K562 (cell line): ENCODE measurements at regions not wholly inside any gene's neighbourhood (a gene's known extent, or its start where the extent isn't known, plus 50 kb on each side); places are given as distances from the start of the nearest gene placed in this dataset.

ENCODE experiments used
- ATAC-seq: fragments of 200-7000 bp; cut with Tn5 transposase; 3 replicates; pipeline ENCODE4 v1.9.1; 2020; ENCODE audit warnings: moderate library complexity
- BruUV-seq: library from RNA; stranded (reverse); fragments of 400-500 nt; replicated peaks from 2 replicates; lab custom pipeline; 2021; lab: Mats Ljungman, UMichigan
- CTCF ChIA-PET: fragments of 300-600 bp; formaldehyde crosslinking; extraction: SDS; loops from one replicate; lab custom pipeline; 2021; ENCODE audit warnings: low intra/inter-chr PET ratio; lab: Yijun Ruan, JAX
- POLR2A ChIA-PET: fragments of 300-600, 350-650 bp; sonication (Branson Sonifier 250); formaldehyde crosslinking; extraction: SDS; loops from one replicate; lab custom pipeline; 2021; ENCODE audit warnings: antibody characterized with exemption, inconsistent platforms; lab: Yijun Ruan, JAX
- DNase-seq, 4 experiments: peaks; one replicate each; pipeline versions ENCODE4 v3.0.0 to v3.0.0-alpha.2; 2011 to 2018; ENCODE audit warnings: low spot score in 3 of 4, mixed read lengths in 3 of 4; ENCODE audit errors: extremely low read depth in 1 of 4
- FAIRE-seq: peaks from 2 replicates; lab custom pipeline; 2011; peaks lifted over from hg19 to GRCh38; lab: Jason Lieb, UNC
- H2AFZ ChIP-seq: 2 replicates; pipeline ENCODE4 v1.6.0; 2011; ENCODE audit warnings: low read depth, low read length, control low read depth, inconsistent platforms
- H3K27ac ChIP-seq: fragments of 200-600 bp; 3 replicates; pipeline ENCODE4 v1.8.0; 2011; ENCODE audit warnings: low read depth, mild to moderate bottlenecking, control low read depth, inconsistent platforms, low read length, moderate library complexity, mixed read lengths; ENCODE audit errors: extremely low read depth
- H3K27me3 ChIP-seq, 2 experiments: fragments of 300-600 bp in 1 of 2; 2 replicates in 1 of 2; 3 replicates in 1 of 2; pipeline versions ENCODE4 v1.6.0 to v1.8.0; 2011; ENCODE audit warnings: inconsistent platforms in 2 of 2, low read length in 2 of 2, mild to moderate bottlenecking in 1 of 2, mixed read lengths in 1 of 2, moderate library complexity in 1 of 2; ENCODE audit not compliant: control insufficient read depth in 2 of 2, insufficient read depth in 2 of 2
- H3K36me3 ChIP-seq: fragments of 300-600 bp; 3 replicates; pipeline ENCODE4 v1.8.0; 2011; ENCODE audit warnings: mild to moderate bottlenecking, low read length, inconsistent platforms; ENCODE audit not compliant: control insufficient read depth, insufficient read depth
- H3K4me1 ChIP-seq, 2 experiments: fragments of 200-600 bp in 1 of 2; replicated peaks in 1 of 2; 2 replicates in 1 of 2; 3 replicates in 1 of 2; pipeline versions ENCODE4 v1.5.1 to v1.8.0; 2011; ENCODE audit warnings: inconsistent platforms in 2 of 2, low read length in 2 of 2, mild to moderate bottlenecking in 1 of 2, mixed read lengths in 1 of 2, moderate library complexity in 1 of 2; ENCODE audit not compliant: control insufficient read depth in 2 of 2, insufficient read depth in 2 of 2
- H3K4me2 ChIP-seq: 2 replicates; pipeline ENCODE4 v1.6.1; 2011; ENCODE audit warnings: low read length, control low read depth, inconsistent platforms, mixed read lengths; ENCODE audit not compliant: insufficient read depth
- H3K4me3 ChIP-seq: fragments of 200-600 bp; sonication (generic), shearing (Covaris generic); 2 replicates; pipeline ENCODE4 v1.5.1; 2016; ENCODE audit warnings: control low read depth, inconsistent platforms
- H3K79me2 ChIP-seq: fragments of 200-600 bp; 3 replicates; pipeline ENCODE4 v1.8.0; 2011; ENCODE audit warnings: low read length, inconsistent platforms; ENCODE audit not compliant: control insufficient read depth, insufficient read depth
- H3K9ac ChIP-seq, 2 experiments: 2 replicates each; pipeline versions ENCODE4 v1.6.0 to v1.6.1; 2011; ENCODE audit warnings: low read depth in 2 of 2, low read length in 2 of 2, control low read depth in 1 of 2, inconsistent platforms in 1 of 2, mild to moderate bottlenecking in 1 of 2, mixed read lengths in 1 of 2; ENCODE audit not compliant: insufficient read depth in 1 of 2
- H3K9me1 ChIP-seq: one replicate; pipeline ENCODE4 v1.6.0; 2011; ENCODE audit warnings: inconsistent platforms, mild to moderate bottlenecking, low read length, moderate library complexity; ENCODE audit not compliant: control insufficient read depth, insufficient read depth
- H3K9me3 ChIP-seq: replicated peaks from 2 replicates; pipeline ENCODE4 v1.5.1; 2011; ENCODE audit warnings: low read depth, low read length, inconsistent platforms; ENCODE audit not compliant: control insufficient read depth, insufficient read depth
- H4K20me1 ChIP-seq: replicated peaks from 2 replicates; pipeline ENCODE4 v1.6.1; 2011; ENCODE audit warnings: low read length, inconsistent platforms, mixed read lengths; ENCODE audit not compliant: control insufficient read depth, insufficient read depth
- MBD2 ChIP-seq: sonication (generic); IDR thresholded peaks from 2 replicates; pipeline ENCODE4 v1.6.1; 2016; ENCODE audit warnings: low read depth, borderline replicate concordance
- NCOA1 ChIP-seq: fragments of 450-650 bp; IDR thresholded peaks from 2 replicates; pipeline ENCODE4 v1.6.1; 2016; ENCODE audit warnings: low read depth
- PHTF2 ChIP-seq: fragments of 250-450 bp; sonication (Bioruptor Pico); IDR thresholded peaks from 2 replicates; pipeline ENCODE4 v1.5.0; 2021; ENCODE audit warnings: mild to moderate bottlenecking
- RBM22 ChIP-seq: fragments of 200-400 bp; formaldehyde crosslinking; IDR thresholded peaks from 2 replicates; pipeline ENCODE4 v1.6.1; 2018; ENCODE audit warnings: low read length, low read depth; ENCODE audit not compliant: poor library complexity, severe bottlenecking
- RFX7 ChIP-seq: fragments of 250-450 bp; sonication (Bioruptor Pico); IDR thresholded peaks from 2 replicates; pipeline ENCODE4 v1.5.1; 2021; ENCODE audit warnings: mild to moderate bottlenecking
- RNF2 ChIP-seq: sonication (generic); IDR thresholded peaks from 2 replicates; pipeline ENCODE4 v1.6.1; 2016
- SRF ChIP-seq, 2 experiments: fragments of 250-450, 450-650 bp in 1 of 2; sonication (Bioruptor Pico) in 1 of 2; sonication (generic) in 1 of 2; formaldehyde crosslinking; IDR thresholded peaks; 2 replicates each; pipeline versions ENCODE4 v1.5.0 to v1.5.1; 2020 to 2022; ENCODE audit warnings: mild to moderate bottlenecking in 1 of 2, missing genetic modification reagents in 1 of 2
- ZC3H4 ChIP-seq: sonication (generic); formaldehyde crosslinking; IDR thresholded peaks from 2 replicates; pipeline ENCODE4 v1.9.0; 2021; ENCODE audit warnings: missing genetic modification reagents, borderline replicate concordance
- ZHX1 ChIP-seq: fragments of 150-350 bp; conservative IDR thresholded peaks from 2 replicates; pipeline ENCODE4 v1.6.1; 2014; ENCODE audit warnings: low read length
- WGBS: fragments of 100-300 bp; shearing (Covaris generic); methylation state at CpG from one replicate; pipeline ENCODE4 v1.1.6; 2016; ENCODE audit warnings: low coverage, mixed read lengths; ENCODE audit not compliant: insufficient coverage; ENCODE audit errors: missing lambda C conversion rate; 5-methylcytosine and 5-hydroxymethylcytosine counted together
- in situ Hi-C: fragments of 300-500 bp; cut with MboI; formaldehyde crosslinking; loops from 4 replicates; pipeline ENCODE4 v1.15.0; 2018; ENCODE audit warnings: inconsistent platforms, mixed read lengths
- intact Hi-C: fragments of 100-400 bp; cut with micrococcal nuclease; formaldehyde crosslinking; loops from 2 replicates; pipeline ENCODE4 v1.14.2; 2022
- TF ChIP-seq, protein P1 (sequence below): sonication (generic); formaldehyde crosslinking; IDR thresholded peaks from 2 replicates; pipeline ENCODE4 v1.8.1; 2023; ENCODE audit warnings: mild to moderate bottlenecking, missing genetic modification reagents
- TF ChIP-seq, protein P2 (sequence below), 2 experiments: fragments of 450-650 bp in 1 of 2; IDR thresholded peaks; 2 replicates each; pipeline ENCODE4 v1.6.1; 2011 to 2017; ENCODE audit warnings: low read depth in 2 of 2, antibody characterized with exemption in 1 of 2, borderline replicate concordance in 1 of 2, low read length in 1 of 2, mild to moderate bottlenecking in 1 of 2, mixed read lengths in 1 of 2; ENCODE audit not compliant: control insufficient read depth in 1 of 2

GRCh38 chr5:92081958-92082712 is 699.0 kb upstream of the ARRDC3 start (continued):
- TF ChIP-seq ZC3H4 (CRISPR knock-in tag), result no peak

DNA sequence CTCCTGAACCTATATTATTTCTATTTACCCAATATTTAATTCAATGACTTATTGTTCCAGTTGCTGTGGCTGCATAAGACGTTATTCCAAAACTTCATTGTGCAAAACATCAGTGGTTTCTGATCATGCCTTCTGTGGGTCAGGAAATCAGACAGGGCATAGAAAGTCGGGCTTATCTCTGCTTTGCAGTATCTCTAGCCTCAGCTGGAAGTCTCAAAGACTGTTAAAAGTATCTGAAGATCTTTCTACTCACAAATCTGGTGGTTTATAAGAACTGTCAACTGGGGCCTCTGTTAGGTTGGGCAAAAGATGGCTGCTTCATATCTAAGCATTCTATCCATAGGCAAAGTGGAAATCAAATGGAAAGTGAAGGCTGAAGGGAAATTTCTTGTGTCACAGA is 687.7 kb upstream of the ARRDC3 start:
- ChIA-PET CTCF (no interaction called here), POLR2A (no interaction called here)
- H3K4me3 ChIP-seq, result no peak overlapping the region
- no TSS peak for BruUV-seq
- WGBS, result 0% methylated on average over 2 of the region's 2 CpGs
- H3K9me1 ChIP-seq, result no peaks in the 10 kb centered on the region
- H3K79me2 ChIP-seq, result no peaks in the 10 kb centered on the region
- H3K9me3 ChIP-seq, result no peaks in the 10 kb centered on the region
- in situ Hi-C loops, result no loop called here
- H3K27me3 ChIP-seq, result no peaks in the 10 kb centered on the region
- ATAC-seq (no peak), DNase-seq (no peak), FAIRE-seq (no peak)
- H2AFZ ChIP-seq, result no peak overlapping the region
- no peaks in the 10 kb centered on the region for H3K36me3 ChIP-seq
- H3K4me2 ChIP-seq, result no peak overlapping the region
- no peaks in the 10 kb centered on the region for H3K4me1 ChIP-seq
- no peak overlapping the region for H3K9ac ChIP-seq
- no peak overlapping the region for H3K27ac ChIP-seq
- intact Hi-C loops, result no loop called here
- H4K20me1 ChIP-seq, result no peaks in the 10 kb centered on the region
- TF ChIP-seq SRF (CRISPR knock-in tag; IDR thresholded peaks at IDR 0.05) (no peak), RNF2 (no peak), RFX7 (no peak), NCOA1 (no peak), ZHX1 (no peak), RBM22 (no peak), MBD2 (no peak), PHTF2 (CRISPR knock-in tag) (no peak)
- TF ChIP-seq, protein P1, sequence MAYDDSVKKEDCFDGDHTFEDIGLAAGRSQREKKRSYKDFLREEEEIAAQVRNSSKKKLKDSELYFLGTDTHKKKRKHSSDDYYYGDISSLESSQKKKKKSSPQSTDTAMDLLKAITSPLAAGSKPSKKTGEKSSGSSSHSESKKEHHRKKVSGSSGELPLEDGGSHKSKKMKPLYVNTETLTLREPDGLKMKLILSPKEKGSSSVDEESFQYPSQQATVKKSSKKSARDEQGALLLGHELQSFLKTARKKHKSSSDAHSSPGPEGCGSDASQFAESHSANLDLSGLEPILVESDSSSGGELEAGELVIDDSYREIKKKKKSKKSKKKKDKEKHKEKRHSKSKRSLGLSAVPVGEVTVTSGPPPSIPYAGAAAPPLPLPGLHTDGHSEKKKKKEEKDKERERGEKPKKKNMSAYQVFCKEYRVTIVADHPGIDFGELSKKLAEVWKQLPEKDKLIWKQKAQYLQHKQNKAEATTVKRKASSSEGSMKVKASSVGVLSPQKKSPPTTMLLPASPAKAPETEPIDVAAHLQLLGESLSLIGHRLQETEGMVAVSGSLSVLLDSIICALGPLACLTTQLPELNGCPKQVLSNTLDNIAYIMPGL (CRISPR knock-in tag), result no peak
- TF ChIP-seq, protein P2, sequence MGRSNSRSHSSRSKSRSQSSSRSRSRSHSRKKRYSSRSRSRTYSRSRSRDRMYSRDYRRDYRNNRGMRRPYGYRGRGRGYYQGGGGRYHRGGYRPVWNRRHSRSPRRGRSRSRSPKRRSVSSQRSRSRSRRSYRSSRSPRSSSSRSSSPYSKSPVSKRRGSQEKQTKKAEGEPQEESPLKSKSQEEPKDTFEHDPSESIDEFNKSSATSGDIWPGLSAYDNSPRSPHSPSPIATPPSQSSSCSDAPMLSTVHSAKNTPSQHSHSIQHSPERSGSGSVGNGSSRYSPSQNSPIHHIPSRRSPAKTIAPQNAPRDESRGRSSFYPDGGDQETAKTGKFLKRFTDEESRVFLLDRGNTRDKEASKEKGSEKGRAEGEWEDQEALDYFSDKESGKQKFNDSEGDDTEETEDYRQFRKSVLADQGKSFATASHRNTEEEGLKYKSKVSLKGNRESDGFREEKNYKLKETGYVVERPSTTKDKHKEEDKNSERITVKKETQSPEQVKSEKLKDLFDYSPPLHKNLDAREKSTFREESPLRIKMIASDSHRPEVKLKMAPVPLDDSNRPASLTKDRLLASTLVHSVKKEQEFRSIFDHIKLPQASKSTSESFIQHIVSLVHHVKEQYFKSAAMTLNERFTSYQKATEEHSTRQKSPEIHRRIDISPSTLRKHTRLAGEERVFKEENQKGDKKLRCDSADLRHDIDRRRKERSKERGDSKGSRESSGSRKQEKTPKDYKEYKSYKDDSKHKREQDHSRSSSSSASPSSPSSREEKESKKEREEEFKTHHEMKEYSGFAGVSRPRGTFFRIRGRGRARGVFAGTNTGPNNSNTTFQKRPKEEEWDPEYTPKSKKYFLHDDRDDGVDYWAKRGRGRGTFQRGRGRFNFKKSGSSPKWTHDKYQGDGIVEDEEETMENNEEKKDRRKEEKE (IDR thresholded peaks at IDR 0.05; ENCODE audit: borderline replicate concordance in 1 of 2, control insufficient read depth in 1 of 2, low read depth in 2 of 2, low read length in 1 of 2), result no peak
